HepG2 (cell line): ENCODE measurements at regions not wholly inside any gene's neighbourhood (a gene's known extent, or its start where the extent isn't known, plus 50 kb on each side); places are given as distances from the start of the nearest gene placed in this dataset.

Experiments
- ATAC-seq: fragments of 200-7000 bp; cut with Tn5 transposase; 3 replicates; pipeline ENCODE4 v1.9.1; 2020; ENCODE audit warnings: mild to moderate bottlenecking, moderate library complexity
- BruUV-seq: library from RNA; stranded (reverse); fragments of 400-500 nt; replicated peaks from 2 replicates; lab custom pipeline; 2021; lab: Mats Ljungman, UMichigan
- CTCF ChIA-PET: fragments of 300-600 bp; formaldehyde crosslinking; extraction: SDS; loops from one replicate; lab custom pipeline; 2021; ENCODE audit warnings: low total read pairs, inconsistent platforms, low intra/inter-chr PET ratio; lab: Yijun Ruan, JAX
- POLR2A ChIA-PET: fragments of 350-600 bp; sonication (Branson Sonifier 250); formaldehyde crosslinking; loops from one replicate; lab custom pipeline; 2020; ENCODE audit warnings: antibody characterized with exemption, inconsistent platforms; lab: Yijun Ruan, JAX
- DNase-seq: peaks from one replicate; pipeline ENCODE4 v3.0.0-alpha.2; 2015; ENCODE audit warnings: low spot score
- FAIRE-seq: peaks from 3 replicates; lab custom pipeline; 2011; peaks lifted over from hg19 to GRCh38; lab: Jason Lieb, UNC
- H2AFZ ChIP-seq: one replicate; pipeline ENCODE4 v1.6.1; 2011; ENCODE audit warnings: low read length, inconsistent platforms
- H3K27ac ChIP-seq: fragments of 300-600 bp; 3 replicates; pipeline ENCODE4 v1.8.0; 2011; ENCODE audit warnings: mixed run types, mild to moderate bottlenecking, mixed read lengths, low read length, inconsistent platforms; ENCODE audit not compliant: insufficient read depth; ENCODE audit errors: extremely low read length
- H3K27me3 ChIP-seq, 2 experiments: fragments of 200-600 bp in 1 of 2; 2 replicates in 1 of 2; 3 replicates in 1 of 2; pipeline versions ENCODE4 v1.6.0 to v1.8.0; 2011; ENCODE audit warnings: low read length in 2 of 2, mild to moderate bottlenecking in 2 of 2, moderate library complexity in 2 of 2, inconsistent platforms in 1 of 2; ENCODE audit not compliant: insufficient read depth in 2 of 2, control insufficient read depth in 1 of 2
- H3K36me3 ChIP-seq, 2 experiments: fragments of 200-600 bp in 1 of 2; replicated peaks in 1 of 2; 2 replicates in 1 of 2; 3 replicates in 1 of 2; pipeline versions ENCODE4 v1.5.1 to v1.8.0; 2011; ENCODE audit warnings: low read length in 2 of 2, inconsistent platforms in 1 of 2; ENCODE audit not compliant: insufficient read depth in 2 of 2, control insufficient read depth in 1 of 2
- H3K4me1 ChIP-seq: 2 replicates; pipeline ENCODE4 v1.5.1; 2012; ENCODE audit warnings: low read length, inconsistent platforms; ENCODE audit not compliant: insufficient read depth
- H3K4me2 ChIP-seq: 2 replicates; pipeline ENCODE4 v1.6.0; 2011; ENCODE audit warnings: low read depth, low read length, inconsistent platforms
- H3K4me3 ChIP-seq, 3 experiments: fragments of 200-600 bp in 1 of 3; sonication (generic), shearing (Covaris generic) in 1 of 3; replicated peaks in 1 of 3; 2 replicates each; pipeline ENCODE4 v1.5.1; 2011 to 2016; ENCODE audit warnings: low read length in 3 of 3, inconsistent platforms in 2 of 3, low read depth in 2 of 3, mild to moderate bottlenecking in 2 of 3, control low read depth in 1 of 3, mixed read lengths in 1 of 3; ENCODE audit not compliant: insufficient read depth in 1 of 3
- H3K79me2 ChIP-seq: one replicate; pipeline ENCODE4 v1.6.1; 2011; ENCODE audit warnings: low read length, inconsistent platforms; ENCODE audit not compliant: insufficient read depth
- H3K9ac ChIP-seq: 2 replicates; pipeline ENCODE4 v1.6.0; 2011; ENCODE audit warnings: mild to moderate bottlenecking, low read depth, low read length, inconsistent platforms; ENCODE audit not compliant: insufficient read depth
- H3K9me3 ChIP-seq: 2 replicates; pipeline ENCODE4 v1.5.1; 2012; ENCODE audit warnings: mild to moderate bottlenecking, low read length
- H4K20me1 ChIP-seq: 2 replicates; pipeline ENCODE4 v1.6.0; 2011; ENCODE audit warnings: inconsistent platforms, mild to moderate bottlenecking, low read length, moderate library complexity; ENCODE audit not compliant: insufficient read depth
- IKZF1 ChIP-seq: fragments of 450-650 bp; IDR thresholded peaks from 2 replicates; pipeline ENCODE4 v1.7.1; 2016
- NFE2L1 ChIP-seq: sonication (generic); formaldehyde crosslinking; IDR thresholded peaks from 2 replicates; pipeline ENCODE4 v1.4.0; 2020; ENCODE audit warnings: missing genetic modification reagents, mild to moderate bottlenecking, borderline replicate concordance
- SMAD9 ChIP-seq: sonication (generic); formaldehyde crosslinking; IDR thresholded peaks from 2 replicates; pipeline ENCODE4 v1.5.1; 2020; ENCODE audit warnings: mild to moderate bottlenecking, missing genetic modification reagents
- TAF15 ChIP-seq: fragments of 200-400 bp; formaldehyde crosslinking; IDR thresholded peaks from one replicate; pipeline ENCODE4 v1.6.1; 2018; ENCODE audit warnings: mild to moderate bottlenecking, low read depth, low read length; ENCODE audit not compliant: poor library complexity, severe bottlenecking
- ZBTB7A ChIP-seq: sonication (generic); formaldehyde crosslinking; IDR thresholded peaks from 2 replicates; pipeline ENCODE4 v1.8.0; 2022; ENCODE audit warnings: mild to moderate bottlenecking, missing genetic modification reagents
- ZNF205 ChIP-seq: IDR thresholded peaks from 2 replicates; pipeline ENCODE4 v1.6.1; 2018; ENCODE audit warnings: missing biosample characterization, missing genetic modification reagents
- ZNF292 ChIP-seq: sonication (generic); formaldehyde crosslinking; IDR thresholded peaks from 2 replicates; pipeline ENCODE4 v1.8.1; 2022; ENCODE audit warnings: mild to moderate bottlenecking, low read depth, missing genetic modification reagents, borderline replicate concordance
- ZNF296 ChIP-seq: sonication (generic); formaldehyde crosslinking; conservative IDR thresholded peaks from 2 replicates; pipeline ENCODE4 v1.5.0; 2020; ENCODE audit warnings: mild to moderate bottlenecking, missing genetic modification reagents
- ZNF430 ChIP-seq: sonication (generic); formaldehyde crosslinking; IDR thresholded peaks from 2 replicates; pipeline ENCODE4 v1.9.0; 2021; ENCODE audit warnings: mild to moderate bottlenecking, missing genetic modification reagents
- in situ Hi-C: cut with HindIII; loops from 2 replicates; pipeline ENCODE4 v1.10.0; 2017; ENCODE audit warnings: low pct_unique_long_range_greater_than_20kb; ENCODE audit not compliant: extremely low pct_ligation_motif_present
- intact Hi-C: fragments of 100-400 bp; cut with micrococcal nuclease; formaldehyde crosslinking; loops from one replicate; pipeline ENCODE4 v1.10.0; 2022; ENCODE audit not compliant: unreplicated experiment
- TF ChIP-seq, protein P1 (sequence below): sonication (generic); formaldehyde crosslinking; IDR thresholded peaks from 2 replicates; pipeline ENCODE4 v1.5.0; 2020; ENCODE audit warnings: missing genetic modification reagents
- TF ChIP-seq, protein P2 (sequence below), 2 experiments: fragments of 450-650 bp in 1 of 2; sonication (generic) in 1 of 2; formaldehyde crosslinking in 1 of 2; IDR thresholded peaks; 2 replicates each; pipeline versions ENCODE4 v1.6.1 to v1.8.0; 2016 to 2022; ENCODE audit warnings: antibody characterized with exemption in 1 of 2, mild to moderate bottlenecking in 1 of 2, missing genetic modification reagents in 1 of 2
- TF ChIP-seq, protein P3 (sequence below): IDR thresholded peaks from 2 replicates; pipeline ENCODE4 v1.6.1; 2016; ENCODE audit warnings: mild to moderate bottlenecking
- TF ChIP-seq, protein P4 (sequence below): sonication (generic); formaldehyde crosslinking; IDR thresholded peaks from 2 replicates; pipeline ENCODE4 v1.4.0; 2020; ENCODE audit warnings: mild to moderate bottlenecking, missing genetic modification reagents

DNA sequence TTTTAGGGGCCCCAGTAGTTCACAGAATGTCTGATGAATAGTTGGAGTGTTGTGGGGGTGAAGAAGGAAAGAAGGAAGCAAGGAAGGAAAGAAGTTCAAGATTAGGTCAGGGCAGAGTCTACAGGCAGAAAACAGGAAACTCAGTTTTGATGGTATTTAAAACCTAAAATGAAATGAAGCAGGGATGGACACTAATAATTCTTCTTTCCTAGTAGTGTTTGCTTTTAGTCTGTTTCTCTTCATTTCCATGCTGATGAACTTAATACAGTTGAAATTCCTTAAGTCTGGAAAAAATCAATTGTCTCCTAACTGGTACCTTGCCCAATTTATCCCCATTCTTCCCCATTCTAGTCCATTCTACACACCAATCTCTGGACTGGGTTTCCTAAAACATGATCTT lies 59.0 kb upstream of the GSAP start:
- ATAC-seq (no peak), FAIRE-seq (no peak), DNase-seq (no peak)
- Histone ChIP-seq H3K36me3 (no peaks in the 10 kb centered on the region), H4K20me1 (no peaks in the 10 kb centered on the region), H3K27me3 (no peaks in the 10 kb centered on the region), H2AFZ (no peak overlapping the region), H3K4me3 (no peak overlapping the region), H3K27ac (no peak overlapping the region), H3K4me2 (no peak overlapping the region), H3K4me1 (peaks cover 55% of the 10 kb centered on the region), H3K79me2 (no peaks in the 10 kb centered on the region), H3K9me3 (no peaks in the 10 kb centered on the region), H3K9ac (no peak overlapping the region)
- intact Hi-C loops, result loop anchor here (5.0 kb wide), 1 partner anchor 62 kb away; the partner anchor contains the start of gene PTPN12
- in situ Hi-C loops, result no loop called here
- CTCF ChIA-PET, result no interaction called here
- no TSS peak for BruUV-seq
- POLR2A ChIA-PET, result no interaction called here
- TF ChIP-seq, protein P1, sequence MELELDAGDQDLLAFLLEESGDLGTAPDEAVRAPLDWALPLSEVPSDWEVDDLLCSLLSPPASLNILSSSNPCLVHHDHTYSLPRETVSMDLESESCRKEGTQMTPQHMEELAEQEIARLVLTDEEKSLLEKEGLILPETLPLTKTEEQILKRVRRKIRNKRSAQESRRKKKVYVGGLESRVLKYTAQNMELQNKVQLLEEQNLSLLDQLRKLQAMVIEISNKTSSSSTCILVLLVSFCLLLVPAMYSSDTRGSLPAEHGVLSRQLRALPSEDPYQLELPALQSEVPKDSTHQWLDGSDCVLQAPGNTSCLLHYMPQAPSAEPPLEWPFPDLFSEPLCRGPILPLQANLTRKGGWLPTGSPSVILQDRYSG (CRISPR knock-in tag), result no peak
- TF ChIP-seq ZNF296 (CRISPR knock-in tag), result no peak
- no peak for TF ChIP-seq ZNF292 (CRISPR knock-in tag)
- TF ChIP-seq, protein P2, sequence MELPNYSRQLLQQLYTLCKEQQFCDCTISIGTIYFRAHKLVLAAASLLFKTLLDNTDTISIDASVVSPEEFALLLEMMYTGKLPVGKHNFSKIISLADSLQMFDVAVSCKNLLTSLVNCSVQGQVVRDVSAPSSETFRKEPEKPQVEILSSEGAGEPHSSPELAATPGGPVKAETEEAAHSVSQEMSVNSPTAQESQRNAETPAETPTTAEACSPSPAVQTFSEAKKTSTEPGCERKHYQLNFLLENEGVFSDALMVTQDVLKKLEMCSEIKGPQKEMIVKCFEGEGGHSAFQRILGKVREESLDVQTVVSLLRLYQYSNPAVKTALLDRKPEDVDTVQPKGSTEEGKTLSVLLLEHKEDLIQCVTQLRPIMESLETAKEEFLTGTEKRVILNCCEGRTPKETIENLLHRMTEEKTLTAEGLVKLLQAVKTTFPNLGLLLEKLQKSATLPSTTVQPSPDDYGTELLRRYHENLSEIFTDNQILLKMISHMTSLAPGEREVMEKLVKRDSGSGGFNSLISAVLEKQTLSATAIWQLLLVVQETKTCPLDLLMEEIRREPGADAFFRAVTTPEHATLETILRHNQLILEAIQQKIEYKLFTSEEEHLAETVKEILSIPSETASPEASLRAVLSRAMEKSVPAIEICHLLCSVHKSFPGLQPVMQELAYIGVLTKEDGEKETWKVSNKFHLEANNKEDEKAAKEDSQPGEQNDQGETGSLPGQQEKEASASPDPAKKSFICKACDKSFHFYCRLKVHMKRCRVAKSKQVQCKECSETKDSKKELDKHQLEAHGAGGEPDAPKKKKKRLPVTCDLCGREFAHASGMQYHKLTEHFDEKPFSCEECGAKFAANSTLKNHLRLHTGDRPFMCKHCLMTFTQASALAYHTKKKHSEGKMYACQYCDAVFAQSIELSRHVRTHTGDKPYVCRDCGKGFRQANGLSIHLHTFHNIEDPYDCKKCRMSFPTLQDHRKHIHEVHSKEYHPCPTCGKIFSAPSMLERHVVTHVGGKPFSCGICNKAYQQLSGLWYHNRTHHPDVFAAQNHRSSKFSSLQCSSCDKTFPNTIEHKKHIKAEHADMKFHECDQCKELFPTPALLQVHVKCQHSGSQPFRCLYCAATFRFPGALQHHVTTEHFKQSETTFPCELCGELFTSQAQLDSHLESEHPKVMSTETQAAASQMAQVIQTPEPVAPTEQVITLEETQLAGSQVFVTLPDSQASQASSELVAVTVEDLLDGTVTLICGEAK (IDR thresholded peaks at IDR 0.05), result no peak
- TF ChIP-seq, protein P2 (CRISPR knock-in tag; IDR thresholded peaks at IDR 0.05), result no peak
- no peak for TF ChIP-seq IKZF1
- no peak for TF ChIP-seq ZBTB7A (CRISPR knock-in tag)
- TF ChIP-seq, protein P3, sequence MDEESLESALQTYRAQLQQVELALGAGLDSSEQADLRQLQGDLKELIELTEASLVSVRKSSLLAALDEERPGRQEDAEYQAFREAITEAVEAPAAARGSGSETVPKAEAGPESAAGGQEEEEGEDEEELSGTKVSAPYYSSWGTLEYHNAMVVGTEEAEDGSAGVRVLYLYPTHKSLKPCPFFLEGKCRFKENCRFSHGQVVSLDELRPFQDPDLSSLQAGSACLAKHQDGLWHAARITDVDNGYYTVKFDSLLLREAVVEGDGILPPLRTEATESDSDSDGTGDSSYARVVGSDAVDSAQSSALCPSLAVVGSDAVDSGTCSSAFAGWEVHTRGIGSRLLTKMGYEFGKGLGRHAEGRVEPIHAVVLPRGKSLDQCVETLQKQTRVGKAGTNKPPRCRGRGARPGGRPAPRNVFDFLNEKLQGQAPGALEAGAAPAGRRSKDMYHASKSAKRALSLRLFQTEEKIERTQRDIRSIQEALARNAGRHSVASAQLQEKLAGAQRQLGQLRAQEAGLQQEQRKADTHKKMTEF (CRISPR knock-in tag), result no peak
- no peak for TF ChIP-seq ZNF430
- TF ChIP-seq ZNF205 (CRISPR knock-in tag), result no peak
- TF ChIP-seq NFE2L1 (CRISPR knock-in tag), result no peak
- TF ChIP-seq, protein P4, sequence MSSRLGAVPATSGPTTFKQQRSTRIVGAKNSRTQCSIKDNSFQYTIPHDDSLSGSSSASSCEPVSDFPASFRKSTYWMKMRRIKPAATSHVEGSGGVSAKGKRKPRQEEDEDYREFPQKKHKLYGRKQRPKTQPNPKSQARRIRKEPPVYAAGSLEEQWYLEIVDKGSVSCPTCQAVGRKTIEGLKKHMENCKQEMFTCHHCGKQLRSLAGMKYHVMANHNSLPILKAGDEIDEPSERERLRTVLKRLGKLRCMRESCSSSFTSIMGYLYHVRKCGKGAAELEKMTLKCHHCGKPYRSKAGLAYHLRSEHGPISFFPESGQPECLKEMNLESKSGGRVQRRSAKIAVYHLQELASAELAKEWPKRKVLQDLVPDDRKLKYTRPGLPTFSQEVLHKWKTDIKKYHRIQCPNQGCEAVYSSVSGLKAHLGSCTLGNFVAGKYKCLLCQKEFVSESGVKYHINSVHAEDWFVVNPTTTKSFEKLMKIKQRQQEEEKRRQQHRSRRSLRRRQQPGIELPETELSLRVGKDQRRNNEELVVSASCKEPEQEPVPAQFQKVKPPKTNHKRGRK, result no peak
- no peak for TF ChIP-seq TAF15
- TF ChIP-seq SMAD9 (CRISPR knock-in tag), result no peak
